Kidney epithelial cell (primary cell): ENCODE measurements at regions not wholly inside any gene's neighbourhood (a gene's known extent, or its start where the extent isn't known, plus 50 kb on each side); places are given as distances from the start of the nearest gene placed in this dataset.
"Not testable (repeated sequence)": the region's sequence is repeated elsewhere in the genome, so short reads cannot be mapped to it uniquely, and the experiment has no call there.

Experiments
- DNase-seq: peaks from one replicate; pipeline ENCODE4 v3.0.0-alpha.2; 2010; ENCODE audit warnings: low read depth
- H3K27me3 ChIP-seq: 2 replicates; pipeline ENCODE4 v1.6.0; 2011; ENCODE audit warnings: low read length; ENCODE audit not compliant: control insufficient read depth, insufficient read depth
- H3K36me3 ChIP-seq: 2 replicates; pipeline ENCODE4 v1.5.1; 2011; ENCODE audit warnings: low read length; ENCODE audit not compliant: control insufficient read depth, insufficient read depth
- H3K4me3 ChIP-seq: 2 replicates; pipeline ENCODE4 v1.5.1; 2011; ENCODE audit warnings: low read depth, mild to moderate bottlenecking, control low read depth, low read length
- CTCF ChIP-seq: IDR thresholded peaks from 2 replicates; pipeline ENCODE4 v1.5.1; 2011; ENCODE audit warnings: mild to moderate bottlenecking, moderate library complexity, low read length, control low read depth, inconsistent platforms; ENCODE audit not compliant: insufficient read depth, poor library complexity, severe bottlenecking

DNA sequence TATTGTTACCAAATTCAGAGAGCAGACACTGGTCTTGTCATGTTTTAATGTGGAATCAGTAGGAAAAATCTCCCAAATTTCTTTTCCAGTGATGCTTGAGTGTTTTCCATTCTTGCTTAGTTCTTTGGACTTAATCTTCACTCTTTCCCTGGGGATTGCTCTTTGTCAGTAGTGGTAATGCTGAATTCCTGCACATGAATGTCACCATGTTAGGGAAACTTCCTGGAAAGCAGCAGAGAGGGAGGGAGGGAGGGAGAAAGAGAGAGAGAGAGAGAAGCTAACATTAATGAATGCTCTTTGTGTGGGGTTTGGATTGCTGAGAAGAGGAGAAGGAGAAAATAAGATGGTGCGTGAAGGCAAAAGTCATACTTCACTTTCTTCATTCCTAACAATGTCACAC is 295.3 kb upstream of the COBL start:
- H3K27me3 ChIP-seq: no peaks in the 10 kb centered on the region
- no peak overlapping the region for H3K4me3 ChIP-seq
- H3K36me3 ChIP-seq: no peaks in the 10 kb centered on the region
- DNase-seq: no peak
- no peak for TF ChIP-seq CTCF

DNA sequence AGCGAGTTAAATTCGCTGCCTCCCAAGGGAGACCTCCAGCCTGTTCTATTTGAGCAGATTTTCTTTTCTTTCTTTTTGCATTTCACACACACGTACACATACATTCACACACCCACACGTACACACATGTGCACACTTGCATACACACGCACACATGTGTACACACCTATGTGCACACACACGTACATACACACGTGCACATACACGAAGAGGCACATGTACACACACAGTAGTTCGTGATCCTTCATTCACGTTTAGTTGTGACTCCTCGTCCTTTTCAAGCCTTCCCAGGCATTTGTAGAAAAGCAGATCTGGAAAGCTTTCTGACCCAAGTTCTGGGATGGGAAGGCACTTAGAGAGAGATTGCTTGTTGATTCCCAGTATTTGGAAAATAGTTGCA is 290.8 kb upstream of the COBL start:
- H3K36me3 ChIP-seq: no peaks in the 10 kb centered on the region
- TF ChIP-seq CTCF: no peak
- DNase-seq: no peak
- H3K27me3 ChIP-seq: no peaks in the 10 kb centered on the region
- no peak overlapping the region for H3K4me3 ChIP-seq

GRCh38 chr7:51606601-51607154 is 290.1 kb upstream of the COBL start:
- DNase-seq: no peak
- no peak for TF ChIP-seq CTCF
- H3K36me3 ChIP-seq: no peaks in the 10 kb centered on the region
- H3K4me3 ChIP-seq: no peak overlapping the region
- no peaks in the 10 kb centered on the region for H3K27me3 ChIP-seq

GRCh38 chr7:51602376-51602775 is 285.8 kb upstream of the COBL start:
- no peak for TF ChIP-seq CTCF
- Histone ChIP-seq H3K27me3 (no peaks in the 10 kb centered on the region), H3K36me3 (no peaks in the 10 kb centered on the region), H3K4me3 (no peak overlapping the region)
- no peak for DNase-seq

GRCh38 chr7:51601461-51601860 is 284.9 kb upstream of the COBL start:
- H3K4me3 ChIP-seq: no peak overlapping the region
- no peak for DNase-seq
- no peaks in the 10 kb centered on the region for H3K27me3 ChIP-seq
- no peak for TF ChIP-seq CTCF
- H3K36me3 ChIP-seq: no peaks in the 10 kb centered on the region

DNA sequence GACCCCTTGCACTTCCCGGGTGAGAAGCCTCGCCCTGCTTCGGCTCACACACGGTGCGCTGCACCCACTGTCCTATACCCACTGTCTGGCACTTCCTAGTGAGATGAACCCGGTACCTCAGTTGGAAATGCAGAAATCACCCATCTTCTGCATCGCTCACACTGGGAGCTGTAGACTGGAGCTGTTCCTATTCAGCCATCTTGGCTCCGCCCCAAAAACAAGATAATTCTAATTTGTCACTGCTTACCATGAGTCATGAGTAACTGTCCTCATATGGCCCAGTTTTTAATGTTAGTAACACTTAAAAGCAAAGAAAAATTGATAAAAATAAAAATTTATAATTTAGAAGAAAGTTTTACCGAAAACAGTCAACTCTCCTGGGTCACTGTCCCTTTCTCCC is 283.3 kb upstream of the COBL start:
- H3K27me3 ChIP-seq, DNase-seq, H3K4me3 ChIP-seq, H3K36me3 ChIP-seq: not testable (repeated sequence)
